ENCODE measurements at regions not wholly inside any gene's neighbourhood (a gene's known extent, or its start where the extent isn't known, plus 50 kb on each side); places are given as distances from the start of the nearest gene placed in this dataset.

DNA sequence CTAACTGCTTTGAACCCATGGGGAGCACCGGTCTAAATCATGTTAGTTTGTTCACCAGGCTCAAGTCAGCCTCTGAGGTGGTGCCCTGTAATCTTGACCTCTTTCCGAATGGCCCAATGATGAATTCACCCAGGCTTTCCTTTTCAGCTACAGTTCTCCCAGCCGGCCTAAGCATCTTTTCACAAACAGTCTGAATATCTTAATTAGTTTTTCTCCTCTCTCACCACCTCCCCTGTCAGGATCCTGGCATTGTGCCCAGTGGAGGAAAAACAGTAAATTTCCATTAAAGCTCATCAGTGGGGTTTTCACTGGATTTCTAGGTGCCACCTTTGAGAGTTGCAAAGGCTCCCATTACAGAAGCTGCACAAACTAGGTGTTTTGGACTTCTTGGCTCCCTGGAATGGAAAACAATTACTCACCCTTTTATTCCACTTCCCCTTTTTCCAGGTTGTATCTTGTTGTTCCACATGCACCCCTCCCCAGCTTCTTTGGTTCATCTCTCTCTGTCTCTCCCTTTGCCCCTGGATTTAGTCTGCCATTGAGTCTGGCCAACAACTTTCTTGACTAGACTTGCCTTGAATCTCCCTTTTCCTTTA lies 69.4 kb upstream of the ADAMTSL1 start:
- DNase-seq = no peak

DNA sequence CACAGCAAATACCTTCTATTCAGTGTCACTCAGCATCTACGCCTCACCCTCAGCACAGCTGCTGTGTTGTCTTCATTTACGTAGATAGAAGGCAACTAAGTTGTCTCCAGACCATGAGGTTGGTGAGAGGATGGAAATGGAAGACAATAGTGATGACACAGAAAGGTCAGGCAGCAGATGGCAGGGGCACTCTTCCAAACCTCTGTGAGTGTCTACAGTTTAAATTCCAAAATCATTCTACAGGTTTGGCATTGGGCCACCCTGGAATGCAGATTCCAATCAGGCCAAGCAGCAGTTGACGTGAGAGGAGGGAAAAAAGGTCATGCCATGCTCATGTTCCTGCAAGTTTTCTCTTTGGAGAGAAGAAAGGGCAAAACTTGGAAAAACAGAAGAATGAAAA lies 68.7 kb upstream of the ADAMTSL1 start:
- no peak for DNase-seq

DNA sequence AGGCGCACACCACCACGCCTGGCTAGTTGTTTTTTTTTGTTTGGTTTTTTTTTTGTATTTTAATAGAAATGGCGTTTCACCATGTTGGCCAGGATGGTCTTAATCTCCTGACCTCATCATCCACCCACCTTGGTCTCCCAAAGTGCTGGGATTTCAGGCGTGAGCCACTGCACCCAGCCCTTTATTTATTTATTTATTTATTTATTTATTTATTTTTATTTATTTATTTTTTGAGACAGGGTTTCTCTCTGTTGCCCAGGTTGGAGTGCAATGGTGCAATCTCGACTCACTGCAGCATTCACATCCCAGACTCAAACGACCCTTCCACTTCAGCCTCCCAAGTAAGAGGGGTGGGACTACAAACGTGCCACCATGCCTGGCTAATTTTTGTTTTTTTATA lies 63.0 kb upstream of the ADAMTSL1 start:
- no peak for DNase-seq

DNA sequence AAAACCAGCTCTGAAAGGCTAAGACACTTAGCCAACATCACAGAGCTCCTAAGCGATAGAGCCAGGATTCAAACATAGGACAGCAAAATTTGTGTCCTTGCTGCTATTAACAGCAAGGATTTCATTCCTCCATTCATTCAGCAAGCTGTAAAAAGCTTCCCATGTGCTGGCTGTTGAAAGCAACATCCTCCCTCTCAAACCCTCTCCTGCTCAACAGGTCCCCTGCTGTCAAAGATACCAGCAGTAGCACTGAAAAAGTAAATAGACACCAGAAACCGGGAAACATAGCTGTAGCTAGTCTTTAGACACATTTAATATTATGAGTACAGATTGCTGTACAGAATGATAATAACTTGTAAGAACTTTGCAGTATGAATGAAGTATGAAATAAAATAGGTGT lies 52.6 kb upstream of the ADAMTSL1 start:
- no peak for DNase-seq

DNA sequence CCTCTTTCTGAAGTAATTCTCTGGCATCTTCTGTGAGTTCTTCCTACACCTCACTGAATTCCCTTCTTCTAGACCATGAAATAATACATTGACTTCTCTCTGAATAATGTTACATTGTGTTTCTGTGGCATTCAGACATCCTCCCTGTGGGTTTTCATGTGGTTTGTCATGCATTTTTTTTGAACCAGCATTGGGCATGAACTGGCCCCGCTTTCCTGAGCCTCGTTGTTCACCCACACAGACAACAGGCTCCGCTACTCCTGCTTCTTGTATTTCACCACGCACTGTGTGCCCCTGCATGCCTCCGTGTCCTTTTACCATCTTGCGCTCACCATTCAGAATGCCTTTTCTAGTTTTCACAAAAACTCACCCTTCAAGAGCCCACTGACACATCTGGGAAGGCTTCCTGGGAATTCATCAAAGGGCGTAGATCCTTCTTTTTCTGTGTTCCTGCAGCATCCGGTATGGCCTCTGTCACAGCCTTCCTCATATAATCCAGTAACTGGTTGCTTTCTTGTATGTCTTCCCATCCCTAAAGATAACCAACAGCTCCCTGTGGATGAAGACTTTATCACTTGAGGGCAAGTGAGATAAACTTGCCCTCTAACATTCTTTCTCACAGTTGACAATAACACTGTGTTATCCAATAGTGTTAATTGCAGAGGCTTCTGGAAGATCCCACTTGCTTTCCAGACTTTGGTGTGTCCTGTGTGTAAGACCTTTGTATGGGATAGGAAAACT lies 51.5 kb upstream of the ADAMTSL1 start:
- no peak for DNase-seq

DNA sequence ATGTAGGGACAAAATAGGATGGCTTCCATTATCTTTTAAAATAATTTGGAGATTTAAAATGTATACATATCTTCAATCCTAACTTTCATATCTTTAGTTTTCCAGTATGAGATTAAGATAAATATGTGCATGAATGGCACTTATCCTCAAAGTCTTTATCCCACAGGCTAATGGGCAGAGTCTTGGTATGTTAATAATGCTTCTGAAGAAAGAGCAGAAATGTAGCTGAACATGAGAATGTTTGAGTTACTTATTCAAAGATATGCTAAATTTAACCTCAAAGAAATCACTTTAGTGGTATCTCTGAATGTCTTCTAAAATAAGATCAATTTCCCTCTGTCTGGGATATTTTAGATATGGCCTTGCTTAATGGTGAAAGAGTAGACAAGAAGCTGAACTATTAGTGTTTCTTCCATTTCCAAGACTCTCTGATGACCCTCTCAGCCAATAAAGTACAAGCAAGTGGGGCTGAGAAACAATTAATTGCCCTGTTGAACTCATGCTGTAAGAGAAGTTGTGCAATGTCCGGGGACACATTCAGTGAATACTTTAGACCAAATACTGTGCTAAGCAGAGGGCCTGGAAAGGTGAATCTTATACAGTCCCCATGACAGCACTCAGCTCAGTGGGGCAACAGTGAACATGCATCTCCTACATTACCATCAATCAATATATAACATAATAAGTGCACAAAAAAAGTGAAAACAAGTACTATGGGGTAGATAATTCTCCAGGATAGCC lies 50.0 kb upstream of the ADAMTSL1 start:
- no peak for DNase-seq
